ENCODE measurements at regions not wholly inside any gene's neighbourhood (a gene's known extent, or its start where the extent isn't known, plus 50 kb on each side); places are given as distances from the start of the nearest gene placed in this dataset.

DNA sequence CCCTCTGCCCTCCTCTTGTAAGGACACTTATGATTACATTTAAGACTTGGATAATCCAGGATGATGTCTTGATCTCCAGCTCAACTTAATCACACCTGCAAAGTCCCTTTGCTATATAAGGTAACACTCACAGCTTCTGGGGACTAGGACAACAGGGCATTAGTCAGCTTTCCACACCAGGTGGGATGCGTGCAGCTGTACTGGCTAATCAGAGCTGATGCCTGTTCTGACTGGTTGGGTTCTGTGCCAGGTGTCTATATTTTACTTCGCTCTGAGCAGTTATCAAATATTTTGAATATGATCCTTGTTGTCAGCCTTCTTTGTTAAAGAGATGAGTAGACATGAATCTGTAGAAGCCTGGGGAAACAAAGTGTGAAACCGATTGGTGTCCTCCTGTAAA, 115.5 kb upstream of the ATP8B1 start:
- TF ChIP-seq CTCF (conservative IDR thresholded peaks at IDR 0.05) (no peak), ZFX (IDR thresholded peaks at IDR 0.05) (no peak)

Data from C4-2B (cell line).